GM23338 (cell line): ENCODE measurements at regions not wholly inside any gene's neighbourhood (a gene's known extent, or its start where the extent isn't known, plus 50 kb on each side); places are given as distances from the start of the nearest gene placed in this dataset.

Experiments
- ATAC-seq: fragments of 200-7000 bp; cut with Tn5 transposase; 3 replicates; pipeline ENCODE4 v1.9.1; 2020
- DNase-seq: peaks from one replicate; pipeline ENCODE4 v3.0.0-alpha.2; 2015; ENCODE audit warnings: low spot score
- H2AFZ ChIP-seq: fragments of 200-600 bp; sonication (generic); 2 replicates; pipeline ENCODE4 v1.8.0; 2016; ENCODE audit warnings: antibody characterized with exemption, mild to moderate bottlenecking, moderate library complexity
- H3F3A ChIP-seq: fragments of 200-600 bp; sonication (generic); replicated peaks from 2 replicates; pipeline ENCODE4 v1.8.0; 2017; ENCODE audit warnings: antibody characterized with exemption, mixed run types, low read depth
- H3K27ac ChIP-seq: fragments of 200-600 bp; sonication (generic); 2 replicates; pipeline ENCODE4 v1.6.1; 2016; ENCODE audit warnings: low read depth
- H3K27me3 ChIP-seq: fragments of 200-600 bp; sonication (generic); 2 replicates; pipeline ENCODE4 v1.8.0; 2016; ENCODE audit warnings: mild to moderate bottlenecking, mixed run types, moderate library complexity; ENCODE audit not compliant: insufficient read depth
- H3K36me3 ChIP-seq: fragments of 200-600 bp; sonication (generic); 2 replicates; pipeline ENCODE4 v1.8.0; 2016; ENCODE audit warnings: mild to moderate bottlenecking; ENCODE audit not compliant: insufficient read depth
- H3K4me1 ChIP-seq: fragments of 200-600 bp; sonication (generic); 2 replicates; pipeline ENCODE4 v1.8.0; 2016; ENCODE audit warnings: mild to moderate bottlenecking, moderate library complexity; ENCODE audit not compliant: insufficient read depth
- H3K4me2 ChIP-seq: fragments of 200-600 bp; sonication (generic); 2 replicates; pipeline ENCODE4 v1.7.1; 2017; ENCODE audit warnings: mixed run types
- H3K4me3 ChIP-seq: fragments of 200-600 bp; sonication (generic); 2 replicates; pipeline ENCODE4 v1.6.1; 2016; ENCODE audit warnings: mixed run types
- H3K79me2 ChIP-seq: fragments of 200-600 bp; sonication (generic); replicated peaks from 2 replicates; pipeline ENCODE4 v1.8.0; 2017; ENCODE audit warnings: mild to moderate bottlenecking; ENCODE audit not compliant: insufficient read depth
- H3K9me2 ChIP-seq: fragments of 200-600 bp; sonication (generic); 2 replicates; pipeline ENCODE4 v1.8.0; 2017; ENCODE audit not compliant: insufficient read depth
- H4K20me1 ChIP-seq: fragments of 200-600 bp; sonication (generic); replicated peaks from 2 replicates; pipeline ENCODE4 v1.8.0; 2017; ENCODE audit warnings: mild to moderate bottlenecking; ENCODE audit not compliant: insufficient read depth
- H3K27ac Mint-ChIP-seq: 2 replicates; pipeline ENCODE4 v1.8.0; 2020; ENCODE audit warnings: inconsistent platforms, mild to moderate bottlenecking, moderate library complexity, mixed read lengths
- H3K27me3 Mint-ChIP-seq: 3 replicates; pipeline ENCODE4 v1.8.0; 2022; ENCODE audit warnings: low read depth, mild to moderate bottlenecking, moderate library complexity, mixed read lengths, inconsistent platforms; ENCODE audit not compliant: insufficient read depth, poor library complexity
- H3K36me3 Mint-ChIP-seq: 3 replicates; pipeline ENCODE4 v1.8.0; 2021; ENCODE audit warnings: low read depth, mild to moderate bottlenecking, inconsistent platforms, moderate library complexity, mixed read lengths
- H3K4me1 Mint-ChIP-seq: 3 replicates; pipeline ENCODE4 v1.8.0; 2020; ENCODE audit warnings: mild to moderate bottlenecking, inconsistent platforms, mixed read lengths
- H3K4me3 Mint-ChIP-seq: 3 replicates; pipeline ENCODE4 v1.8.0; 2021; ENCODE audit warnings: moderate library complexity, mild to moderate bottlenecking, inconsistent platforms, mixed read lengths
- H3K9me3 Mint-ChIP-seq: 3 replicates; pipeline ENCODE4 v1.8.0; 2020; ENCODE audit warnings: moderate library complexity, mild to moderate bottlenecking, inconsistent platforms, mixed read lengths
- CREB1 ChIP-seq: fragments of 250-450 bp; sonication (Bioruptor Pico); IDR thresholded peaks from 2 replicates; pipeline ENCODE4 v1.5.0; 2020; ENCODE audit warnings: low read depth, mild to moderate bottlenecking, moderate library complexity
- CTCF ChIP-seq, 2 experiments: fragments of 200-600 bp in 1 of 2; sonication (generic) in 1 of 2; conservative IDR thresholded peaks; 2 replicates each; pipeline versions ENCODE4 v1.5.1 to v1.6.1; 2016 to 2017; ENCODE audit warnings: antibody characterized with exemption in 2 of 2, low read depth in 2 of 2, mild to moderate bottlenecking in 2 of 2, moderate library complexity in 1 of 2
- ETS1 ChIP-seq: IDR thresholded peaks from 2 replicates; pipeline ENCODE4 v1.6.1; 2016; ENCODE audit warnings: antibody characterized with exemption
- EZH2 ChIP-seq: fragments of 200-600 bp; sonication (generic); IDR thresholded peaks from one replicate; pipeline ENCODE4 v1.8.0; 2017; ENCODE audit warnings: antibody characterized with exemption, mild to moderate bottlenecking, low read depth; ENCODE audit not compliant: unreplicated experiment
- EZH2phosphoT487 ChIP-seq: fragments of 200-600 bp; sonication (generic); IDR thresholded peaks from one replicate; pipeline ENCODE4 v1.8.1; 2018; ENCODE audit warnings: antibody characterized with exemption; ENCODE audit not compliant: unreplicated experiment
- JUNB ChIP-seq: IDR thresholded peaks from one replicate; pipeline ENCODE4 v1.6.1; 2016; ENCODE audit warnings: antibody characterized with exemption; ENCODE audit not compliant: unreplicated experiment
- NANOG ChIP-seq: IDR thresholded peaks from 2 replicates; pipeline ENCODE4 v1.6.1; 2016; ENCODE audit warnings: antibody characterized with exemption, borderline replicate concordance
- POLR2AphosphoS5 ChIP-seq: IDR thresholded peaks from 2 replicates; pipeline ENCODE4 v1.6.1; 2016; ENCODE audit warnings: antibody characterized with exemption, low read depth
- REST ChIP-seq: IDR thresholded peaks from one replicate; pipeline ENCODE4 v1.6.1; 2018; ENCODE audit warnings: antibody characterized with exemption; ENCODE audit not compliant: unreplicated experiment
- STAT1 ChIP-seq: IDR thresholded peaks from one replicate; pipeline ENCODE4 v1.6.1; 2016; ENCODE audit warnings: antibody characterized with exemption; ENCODE audit not compliant: unreplicated experiment
- ZNF114 ChIP-seq: fragments of 250-450 bp; sonication (Bioruptor Pico); IDR thresholded peaks from 2 replicates; pipeline ENCODE4 v1.5.0; 2020; ENCODE audit warnings: mild to moderate bottlenecking, moderate library complexity
- ZNF331 ChIP-seq: fragments of 250-450 bp; sonication (Bioruptor Pico); IDR thresholded peaks from 2 replicates; pipeline ENCODE4 v1.5.0; 2020; ENCODE audit warnings: low read depth, mild to moderate bottlenecking, moderate library complexity
- ZNF462 ChIP-seq: fragments of 250-450 bp; sonication (Bioruptor Pico); IDR thresholded peaks from 2 replicates; pipeline ENCODE4 v1.5.0; 2020; ENCODE audit warnings: mild to moderate bottlenecking, moderate library complexity

GRCh38 chr5:166285361-166285760 lies 2006.1 kb upstream of the WWC1 start:
- Histone ChIP-seq H2AFZ (no peak overlapping the region), H3K79me2 (no peaks in the 10 kb centered on the region), H3K9me2 (no peaks in the 10 kb centered on the region; the same call in 1 of the 2 replicates), H3K27me3 (no peaks in the 10 kb centered on the region), H3K36me3 (0 out of 2 replicates have a peak, but pooled peaks cover 4% of the 10 kb centered on the region), H3K4me2 (no peak overlapping the region), H3K27ac (no peak overlapping the region), H4K20me1 (no peaks in the 10 kb centered on the region), H3K4me1 (no peaks in the 10 kb centered on the region), H3F3A (no peaks in the 10 kb centered on the region), H3K4me3 (no peak overlapping the region)
- no peaks in the 10 kb centered on the region for H3K27me3 Mint-ChIP-seq
- DNase-seq: no peak
- H3K36me3 Mint-ChIP-seq: peaks cover 4% of the 10 kb centered on the region; the same call in 1 of the 3 replicates
- no peak overlapping the region for H3K4me3 Mint-ChIP-seq
- H3K27ac Mint-ChIP-seq: no peak overlapping the region
- TF ChIP-seq ZNF114 (CRISPR knock-in tag): no peak
- no peak for TF ChIP-seq ETS1
- TF ChIP-seq JUNB: no peak
- no peak for TF ChIP-seq POLR2AphosphoS5
- no peak for TF ChIP-seq CTCF (conservative IDR thresholded peaks at IDR 0.05; ENCODE audit: low read depth in 2 of 2)
- TF ChIP-seq EZH2: no peak
- TF ChIP-seq ZNF331: no peak
- TF ChIP-seq REST: no peak
- no peak for TF ChIP-seq CREB1 (CRISPR knock-in tag)
- no peak for TF ChIP-seq NANOG
- TF ChIP-seq EZH2phosphoT487: no peak
- no peak for TF ChIP-seq STAT1
- no peak for TF ChIP-seq ZNF462 (CRISPR knock-in tag)
- H3K4me1 Mint-ChIP-seq: 0 out of 3 replicates have a peak, but pooled peaks cover 2% of the 10 kb centered on the region
- no peaks in the 10 kb centered on the region; the same call in 2 of the 3 replicates for H3K9me3 Mint-ChIP-seq
- ATAC-seq: no peak
